ENCODE measurements at regions not wholly inside any gene's neighbourhood (a gene's known extent, or its start where the extent isn't known, plus 50 kb on each side); places are given as distances from the start of the nearest gene placed in this dataset.
"Not testable (repeated sequence)": the region's sequence is repeated elsewhere in the genome, so short reads cannot be mapped to it uniquely, and the experiment has no call there.

GRCh38 chr4:12403175-12403574 is 974.5 kb upstream of the HS3ST1 start:
- DNase-seq (ENCODE audit: extremely low read depth in 1 of 2, low read depth in 1 of 2) = no peak

GRCh38 chr4:12399781-12400180 is 971.1 kb upstream of the HS3ST1 start:
- DNase-seq (ENCODE audit: extremely low read depth in 1 of 2, low read depth in 1 of 2) = no peak

GRCh38 chr4:12393631-12394262 is 965.1 kb upstream of the HS3ST1 start:
- DNase-seq (ENCODE audit: extremely low read depth in 1 of 2, low read depth in 1 of 2) = no peak

GRCh38 chr4:12389604-12390003 is 960.9 kb upstream of the HS3ST1 start:
- DNase-seq (ENCODE audit: extremely low read depth in 1 of 2, low read depth in 1 of 2) = no peak

- no peak for DNase-seq (ENCODE audit: extremely low read depth in 1 of 2, low read depth in 1 of 2)
These were observed 953.9 kb upstream of the HS3ST1 start for GRCh38 chr4:12382567-12382966.

GRCh38 chr4:12379191-12379590 is 950.5 kb upstream of the HS3ST1 start:
- DNase-seq (ENCODE audit: extremely low read depth in 1 of 2, low read depth in 1 of 2) = no peak

GRCh38 chr4:12375805-12376204 is 947.1 kb upstream of the HS3ST1 start:
- DNase-seq (ENCODE audit: extremely low read depth in 1 of 2, low read depth in 1 of 2) = no peak

- DNase-seq (ENCODE audit: extremely low read depth in 1 of 2, low read depth in 1 of 2) = not testable (repeated sequence)
These were observed 937.2 kb upstream of the HS3ST1 start for GRCh38 chr4:12365869-12366268.

- DNase-seq (ENCODE audit: extremely low read depth in 1 of 2, low read depth in 1 of 2) = no peak
These were observed 931.7 kb upstream of the HS3ST1 start for GRCh38 chr4:12360391-12360790.

- no peak for DNase-seq (ENCODE audit: extremely low read depth in 1 of 2, low read depth in 1 of 2)
These were observed 930.7 kb upstream of the HS3ST1 start for GRCh38 chr4:12359420-12359819.

GRCh38 chr4:12333083-12333482 is 904.4 kb upstream of the HS3ST1 start:
- DNase-seq (ENCODE audit: extremely low read depth in 1 of 2, low read depth in 1 of 2) = not testable (repeated sequence)

- no peak for DNase-seq (ENCODE audit: extremely low read depth in 1 of 2, low read depth in 1 of 2)
These were observed 896.3 kb upstream of the HS3ST1 start for GRCh38 chr4:12324965-12325364.

GRCh38 chr4:12319765-12320164 is 891.1 kb upstream of the HS3ST1 start:
- DNase-seq (ENCODE audit: extremely low read depth in 1 of 2, low read depth in 1 of 2) = no peak

- DNase-seq (ENCODE audit: extremely low read depth in 1 of 2, low read depth in 1 of 2) = no peak
These were observed 876.2 kb upstream of the HS3ST1 start for GRCh38 chr4:12304905-12305304.

GRCh38 chr4:12296366-12296765 is 867.7 kb upstream of the HS3ST1 start:
- no peak for DNase-seq (ENCODE audit: extremely low read depth in 1 of 2, low read depth in 1 of 2)

GRCh38 chr4:12293906-12294525 is 865.3 kb upstream of the HS3ST1 start:
- no peak for DNase-seq (ENCODE audit: extremely low read depth in 1 of 2, low read depth in 1 of 2)

GRCh38 chr4:12286351-12286750 is 857.7 kb upstream of the HS3ST1 start:
- DNase-seq (ENCODE audit: extremely low read depth in 1 of 2, low read depth in 1 of 2) = no peak

GRCh38 chr4:12270546-12270945 is 841.9 kb upstream of the HS3ST1 start:
- DNase-seq (ENCODE audit: extremely low read depth in 1 of 2, low read depth in 1 of 2) = no peak

GRCh38 chr4:12265554-12265953 is 836.9 kb upstream of the HS3ST1 start:
- DNase-seq (ENCODE audit: extremely low read depth in 1 of 2, low read depth in 1 of 2) = no peak

- DNase-seq (ENCODE audit: extremely low read depth in 1 of 2, low read depth in 1 of 2) = no peak
These were observed 831.8 kb upstream of the HS3ST1 start for GRCh38 chr4:12260453-12260852.

- no peak for DNase-seq (ENCODE audit: extremely low read depth in 1 of 2, low read depth in 1 of 2)
These were observed 816.3 kb upstream of the HS3ST1 start for GRCh38 chr4:12244973-12245372.

- DNase-seq (ENCODE audit: extremely low read depth in 1 of 2, low read depth in 1 of 2) = no peak
These were observed 813.7 kb upstream of the HS3ST1 start for GRCh38 chr4:12242354-12242753.
